ENCODE measurements at regions not wholly inside any gene's neighbourhood (a gene's known extent, or its start where the extent isn't known, plus 50 kb on each side); places are given as distances from the start of the nearest gene placed in this dataset.

GRCh38 chr7:109983618-109984017 is 1107.3 kb upstream of the LRRN3 start:
- H2AK5ac ChIP-seq (ENCODE audit: low read depth, low read length): no peak overlapping the region
- WGBS, 2 experiments (ENCODE audit: extremely low coverage in 2 of 2, insufficient read length in 1 of 2): no CpG with 5 or more reads among the region's 1 CpG
- H3K56ac ChIP-seq (ENCODE audit: extremely low read depth, insufficient read depth, low read length): no peak overlapping the region
- BruUV-seq (replicated peaks): no TSS peak
- no peak overlapping the region for H2BK20ac ChIP-seq (ENCODE audit: low read depth, low read length)
- H3K9ac ChIP-seq (ENCODE audit: low read depth, low read length): no peak overlapping the region
- dilution Hi-C loops (cut with HindIII; ENCODE audit: low sequenced_read_pairs, unreplicated experiment): no loop called here
- H3K27me3 ChIP-seq (ENCODE audit: control insufficient read depth, insufficient read depth, low read length): no peaks in the 10 kb centered on the region
- H3K18ac ChIP-seq (ENCODE audit: low read depth, low read length): no peak overlapping the region
- no peaks in the 10 kb centered on the region for H3K36me3 ChIP-seq (ENCODE audit: control insufficient read depth, insufficient read depth, low read length)
- H2AK9ac ChIP-seq (replicated peaks; ENCODE audit: low read depth, low read length, poor library complexity): no peak overlapping the region
- H3K9me1 ChIP-seq (ENCODE audit: insufficient read depth, low read length): no peaks in the 10 kb centered on the region
- H4K91ac ChIP-seq (ENCODE audit: insufficient read depth, low read depth, low read length): no peak overlapping the region
- H4K8ac ChIP-seq (ENCODE audit: low read depth in 2 of 2, low read length in 2 of 2): no peak overlapping the region
- H4K20me1 ChIP-seq (ENCODE audit: insufficient read depth, low read length): no peaks in the 10 kb centered on the region
- no peak overlapping the region for H3K14ac ChIP-seq (replicated peaks; ENCODE audit: low read depth, low read length)
- no peak overlapping the region for H3K4me3 ChIP-seq (ENCODE audit: insufficient read depth, low read depth, low read length)
- no peak overlapping the region for H2AFZ ChIP-seq (replicated peaks; ENCODE audit: low read length, poor library complexity)
- in situ Hi-C loops (cut with MboI; ENCODE audit: low sequenced_read_pairs): no loop called here
- POLR2A ChIA-PET (ENCODE audit: unreplicated experiment): no interaction called here
- H3K27ac ChIP-seq (ENCODE audit: insufficient read depth, low read length): no peak overlapping the region
- no peaks in the 10 kb centered on the region for H3K79me1 ChIP-seq (ENCODE audit: low read depth in 1 of 2, low read length in 2 of 2)
- CTCF ChIA-PET: no interaction called here
- peaks cover 2% of the 10 kb centered on the region; the same call in 1 of the 2 replicates for H3K9me3 ChIP-seq (ENCODE audit: control insufficient read depth, insufficient read depth, low read length)
- intact Hi-C loops (cut with micrococcal nuclease): no loop called here
- no peak overlapping the region for H2BK15ac ChIP-seq (ENCODE audit: low read depth, low read length)
- no peak overlapping the region for H3K4ac ChIP-seq (ENCODE audit: low read depth, low read length)
- ATAC-seq (ENCODE audit: low read depth) (no peak), DNase-seq (no peak)
- no peak overlapping the region for H2BK5ac ChIP-seq (ENCODE audit: low read depth, low read length, poor library complexity, severe bottlenecking)
- no peak overlapping the region for H3K23ac ChIP-seq (ENCODE audit: low read depth, low read length)
- H4K5ac ChIP-seq (ENCODE audit: low read depth, low read length): no peak overlapping the region
- no peaks in the 10 kb centered on the region for H3K4me1 ChIP-seq (ENCODE audit: control insufficient read depth, insufficient read depth, low read length)
- TF ChIP-seq USF2 (IDR thresholded peaks at IDR 0.05; ENCODE audit: low read depth, low read length) (no peak), CTCF (conservative IDR thresholded peaks at IDR 0.05; ENCODE audit: low read depth, low read length) (no peak), POLR2A (IDR thresholded peaks at IDR 0.05; ENCODE audit: low read depth, low read length) (no peak), MAZ (IDR thresholded peaks at IDR 0.05; ENCODE audit: borderline replicate concordance, low read depth, low read length) (no peak), FOS (IDR thresholded peaks at IDR 0.05; ENCODE audit: low read depth, low read length) (no peak), RCOR1 (IDR thresholded peaks at IDR 0.05; ENCODE audit: insufficient replicate concordance, low read length) (no peak), MXI1 (IDR thresholded peaks at IDR 0.05; ENCODE audit: borderline replicate concordance, low read depth, low read length) (no peak), ELK1 (IDR thresholded peaks at IDR 0.05; ENCODE audit: borderline replicate concordance, low read depth, low read length) (no peak), NFE2L2 (IDR thresholded peaks at IDR 0.05; ENCODE audit: low read depth, low read length) (no peak), CHD1 (IDR thresholded peaks at IDR 0.05; ENCODE audit: low read depth, low read length) (no peak), RFX5 (IDR thresholded peaks at IDR 0.05; ENCODE audit: low read depth, low read length) (no peak), SMC3 (IDR thresholded peaks at IDR 0.05; ENCODE audit: low read depth, low read length) (no peak), CEBPB (IDR thresholded peaks at IDR 0.05; ENCODE audit: low read depth, low read length) (no peak), MAFK (IDR thresholded peaks at IDR 0.05; ENCODE audit: low read depth, low read length) (no peak), RAD21 (IDR thresholded peaks at IDR 0.05; ENCODE audit: low read length) (no peak), BHLHE40 (IDR thresholded peaks at IDR 0.05; ENCODE audit: low read depth, low read length) (no peak)
- no peak overlapping the region for H3K4me2 ChIP-seq (ENCODE audit: low read depth, low read length)
- H2BK120ac ChIP-seq (ENCODE audit: low read depth, low read length): no peak overlapping the region
